Activated T-cell treated with anti-CD3 and anti-CD28 coated beads, Interleukin-2, amount 50 U/mL, for 4 hours (primary cell): ENCODE measurements at regions not wholly inside any gene's neighbourhood (a gene's known extent, or its start where the extent isn't known, plus 50 kb on each side); places are given as distances from the start of the nearest gene placed in this dataset.
A peak's percentile ranks its signal among the peaks of the same experiment; 100 is the strongest.

Experiments
- ATAC-seq, 2 donors: fragments of 200-7000 bp; cut with Tn5 transposase; one replicate each; pipeline ENCODE4 v1.10.0; 2021
- DNase-seq: peaks from one replicate; pipeline ENCODE4 v3.0.0-alpha.2; 2020
- H3K27me3 Mint-ChIP-seq: one replicate; pipeline ENCODE4 v1.8.0; 2021; ENCODE audit warnings: low read depth, mixed read lengths
- H3K36me3 Mint-ChIP-seq: one replicate; pipeline ENCODE4 v1.8.0; 2022; ENCODE audit warnings: mixed read lengths; ENCODE audit not compliant: insufficient read depth
- H3K4me1 Mint-ChIP-seq: one replicate; pipeline ENCODE4 v1.8.0; 2021; ENCODE audit warnings: low read depth, mixed read lengths
- H3K4me3 Mint-ChIP-seq: one replicate; pipeline ENCODE4 v1.8.0; 2021; ENCODE audit warnings: mild to moderate bottlenecking, moderate library complexity, mixed read lengths
- H3K9me3 Mint-ChIP-seq: one replicate; pipeline ENCODE4 v1.8.0; 2021; ENCODE audit warnings: mixed read lengths

DNA sequence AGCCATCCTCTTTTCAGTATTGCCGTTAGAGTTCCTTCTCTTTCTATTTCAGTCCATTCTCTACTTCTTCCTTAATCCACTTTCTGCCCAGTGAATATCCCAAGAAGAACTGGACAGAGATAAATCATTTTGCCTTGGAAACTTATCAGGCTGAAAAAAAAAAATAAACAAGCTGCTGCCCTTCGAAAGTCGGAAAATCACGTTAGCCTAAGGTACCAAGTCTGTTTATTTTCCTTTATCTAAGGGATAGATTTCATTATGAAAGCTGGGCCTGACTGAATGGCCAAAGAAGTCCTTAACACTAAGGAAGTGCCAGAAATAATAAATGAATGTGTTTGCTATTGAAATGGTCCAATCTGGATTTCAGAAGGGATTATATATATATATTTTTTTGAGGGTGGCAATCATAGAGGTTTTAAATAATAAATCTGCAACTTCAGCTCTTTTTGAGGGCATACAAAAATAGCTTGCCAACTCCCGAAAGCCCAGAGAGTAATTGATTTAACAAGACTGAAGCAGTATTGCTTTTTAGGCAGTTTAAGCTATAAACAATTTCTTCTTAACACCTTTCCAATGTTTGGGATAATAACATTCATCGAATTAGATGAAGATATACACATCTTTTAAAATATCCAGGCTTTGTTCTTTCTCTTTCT lies 127.0 kb upstream of the STMND1 start:
- DNase-seq = no peak
- ATAC-seq = no peak
- Mint-ChIP-seq H3K36me3 (no peaks in the 10 kb centered on the region), H3K4me3 (no peak overlapping the region), H3K9me3 (no peaks in the 10 kb centered on the region), H3K4me1 (peaks cover 3% of the 10 kb centered on the region), H3K27me3 (peaks cover 28% of the 10 kb centered on the region)

- no peak overlapping the region for H3K4me3 Mint-ChIP-seq
- ATAC-seq = no peak
- DNase-seq = no peak
- no peaks in the 10 kb centered on the region for H3K36me3 Mint-ChIP-seq
- peaks cover 28% of the 10 kb centered on the region for H3K27me3 Mint-ChIP-seq
- no peaks in the 10 kb centered on the region for H3K9me3 Mint-ChIP-seq
- peaks cover 3% of the 10 kb centered on the region for H3K4me1 Mint-ChIP-seq
Observed at GRCh38 chr6:16974387-16974673, 127.5 kb upstream of the STMND1 start.

DNA sequence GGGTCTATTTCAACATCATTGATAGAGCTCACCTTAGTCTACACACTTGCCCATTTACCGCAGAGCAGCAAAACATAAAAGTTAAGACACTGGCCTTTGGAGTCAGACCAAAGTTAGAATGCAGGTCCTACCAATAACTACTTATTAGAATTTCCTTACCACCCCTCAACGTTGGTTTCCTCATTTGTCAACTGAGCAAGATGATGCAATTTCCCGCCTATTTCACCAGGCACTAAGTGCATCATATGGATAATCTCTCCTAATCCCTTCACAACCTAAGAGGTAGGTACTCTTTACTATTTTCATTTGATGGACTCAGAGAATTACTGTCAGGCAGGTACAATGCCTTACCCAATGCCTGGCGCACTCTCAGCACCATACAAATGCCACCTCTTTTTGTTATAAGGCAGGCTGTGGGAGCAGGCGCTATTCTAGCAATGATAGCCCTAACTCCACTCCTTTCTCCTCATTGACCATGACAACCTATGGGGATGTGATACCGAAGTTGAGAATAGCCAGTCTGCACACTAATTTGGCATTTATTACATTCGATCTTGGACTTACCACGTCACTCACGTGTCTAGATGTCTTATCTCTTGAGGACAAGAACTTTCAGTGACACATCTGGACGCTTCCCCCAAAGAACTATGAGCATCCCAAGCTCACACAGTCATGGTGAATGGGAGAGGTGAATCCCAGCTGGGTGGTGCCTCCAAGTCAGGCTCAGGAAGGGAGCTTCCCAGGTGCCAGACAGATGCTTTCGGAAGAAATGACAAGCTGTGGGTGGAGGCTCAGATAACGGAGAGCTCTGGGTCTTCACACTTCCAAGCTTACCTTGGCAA lies 128.1 kb upstream of the STMND1 start:
- Mint-ChIP-seq H3K27me3 (peaks cover 25% of the 10 kb centered on the region), H3K4me3 (no peak overlapping the region), H3K36me3 (no peaks in the 10 kb centered on the region), H3K9me3 (no peaks in the 10 kb centered on the region), H3K4me1 (peaks cover 3% of the 10 kb centered on the region)
- ATAC-seq (no peak), DNase-seq (no peak)

DNA sequence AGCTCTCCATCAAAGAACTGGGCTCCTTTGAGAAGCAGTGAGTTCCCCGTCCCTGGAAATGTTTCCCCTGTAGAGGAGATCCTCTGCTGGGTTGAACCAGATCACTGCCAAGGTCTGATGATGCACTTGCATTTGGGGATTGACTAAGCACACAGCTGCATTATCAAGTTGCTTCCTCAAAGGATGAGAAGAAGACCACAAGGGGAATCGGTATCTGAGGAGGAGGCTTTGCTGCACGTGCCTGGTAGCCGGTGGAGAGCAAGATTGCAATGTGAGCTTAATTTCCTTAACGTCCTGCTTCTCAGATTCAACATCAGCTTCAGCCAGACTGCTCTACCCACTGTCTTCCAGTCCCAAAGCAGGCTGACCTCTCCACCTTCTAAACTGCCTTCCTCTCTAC lies 128.8 kb upstream of the STMND1 start:
- H3K27me3 Mint-ChIP-seq = peaks cover 26% of the 10 kb centered on the region
- H3K4me1 Mint-ChIP-seq = peaks cover 3% of the 10 kb centered on the region
- DNase-seq = no peak
- H3K9me3 Mint-ChIP-seq = no peaks in the 10 kb centered on the region
- H3K36me3 Mint-ChIP-seq = no peaks in the 10 kb centered on the region
- no peak overlapping the region for H3K4me3 Mint-ChIP-seq
- ATAC-seq = peak; percentile 30 to 48

DNA sequence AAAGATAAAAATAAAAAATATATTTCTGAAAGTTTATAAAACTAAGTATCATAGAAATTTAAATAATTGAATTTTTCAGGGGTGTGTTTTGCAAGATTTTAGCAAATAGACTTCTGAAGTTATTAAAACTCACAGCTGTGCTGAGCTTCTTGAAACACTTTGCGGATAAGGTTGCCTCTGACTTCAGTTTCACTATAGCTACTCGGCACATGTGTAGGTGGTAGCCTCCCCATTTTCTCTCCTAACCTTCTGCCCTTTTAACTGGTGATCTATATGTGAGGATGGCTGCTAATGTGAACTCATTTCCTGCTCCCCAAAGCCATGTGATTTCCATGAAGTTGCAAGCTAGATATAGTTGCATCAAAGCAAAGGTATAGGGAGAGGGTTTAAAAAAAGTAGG lies 129.3 kb upstream of the STMND1 start:
- ATAC-seq (peak; percentile 74 to 94), DNase-seq (no peak)
- Mint-ChIP-seq H3K36me3 (no peaks in the 10 kb centered on the region), H3K4me1 (peaks cover 3% of the 10 kb centered on the region), H3K4me3 (no peak overlapping the region), H3K27me3 (peaks cover 23% of the 10 kb centered on the region), H3K9me3 (no peaks in the 10 kb centered on the region)

GRCh38 chr6:16969699-16970655 lies 131.9 kb upstream of the STMND1 start:
- Mint-ChIP-seq H3K4me1 (peaks cover 6% of the 10 kb centered on the region), H3K4me3 (no peak overlapping the region), H3K27me3 (peaks cover 22% of the 10 kb centered on the region), H3K9me3 (no peaks in the 10 kb centered on the region), H3K36me3 (no peaks in the 10 kb centered on the region)
- no peak for DNase-seq
- ATAC-seq = no peak

GRCh38 chr6:16968101-16968500 lies 133.7 kb upstream of the STMND1 start:
- ATAC-seq (no peak), DNase-seq (no peak)
- Mint-ChIP-seq H3K27me3 (peaks cover 25% of the 10 kb centered on the region), H3K9me3 (no peaks in the 10 kb centered on the region), H3K4me1 (peaks cover 10% of the 10 kb centered on the region), H3K4me3 (no peak overlapping the region), H3K36me3 (no peaks in the 10 kb centered on the region)

- Mint-ChIP-seq H3K4me1 (peaks cover 8% of the 10 kb centered on the region), H3K36me3 (no peaks in the 10 kb centered on the region), H3K9me3 (no peaks in the 10 kb centered on the region), H3K4me3 (no peak overlapping the region), H3K27me3 (peaks cover 25% of the 10 kb centered on the region)
- DNase-seq (no peak), ATAC-seq (no peak)
Observed at GRCh38 chr6:16967470-16967817, 134.4 kb upstream of the STMND1 start.

DNA sequence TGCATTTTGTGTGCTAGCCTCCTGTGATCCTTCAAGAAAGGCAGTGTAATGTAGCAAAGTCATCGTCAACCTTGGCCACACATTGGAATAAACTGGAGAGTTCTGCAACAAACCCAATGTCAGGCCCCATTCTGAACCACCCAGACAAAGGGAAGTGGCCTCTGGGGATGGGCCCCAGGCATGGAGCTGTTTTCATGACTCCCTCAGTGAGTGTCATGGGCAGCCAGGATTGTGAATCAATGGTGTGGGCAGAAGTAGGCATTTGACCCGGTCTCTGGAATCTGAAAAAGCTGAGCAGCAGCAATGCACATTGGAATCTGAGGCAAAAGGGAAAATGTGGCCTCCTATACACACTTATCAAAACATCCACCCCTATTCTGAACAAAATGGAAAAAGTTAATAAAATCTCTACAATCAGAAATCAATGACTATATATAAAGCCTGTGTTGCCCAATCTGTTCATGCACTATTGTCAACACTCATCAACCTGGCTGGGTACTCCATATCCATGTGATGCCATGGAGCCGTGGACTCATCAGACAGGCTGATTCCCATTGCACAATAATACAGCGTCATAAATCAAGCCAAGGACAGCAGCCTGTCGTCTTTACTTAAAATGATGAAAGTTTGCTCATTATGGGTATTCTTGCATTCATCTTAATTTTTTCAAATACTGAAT lies 134.9 kb upstream of the STMND1 start:
- H3K27me3 Mint-ChIP-seq = peaks cover 25% of the 10 kb centered on the region
- H3K9me3 Mint-ChIP-seq = no peaks in the 10 kb centered on the region
- H3K4me1 Mint-ChIP-seq = peaks cover 7% of the 10 kb centered on the region
- ATAC-seq (no peak), DNase-seq (no peak)
- no peak overlapping the region for H3K4me3 Mint-ChIP-seq
- H3K36me3 Mint-ChIP-seq = no peaks in the 10 kb centered on the region

DNA sequence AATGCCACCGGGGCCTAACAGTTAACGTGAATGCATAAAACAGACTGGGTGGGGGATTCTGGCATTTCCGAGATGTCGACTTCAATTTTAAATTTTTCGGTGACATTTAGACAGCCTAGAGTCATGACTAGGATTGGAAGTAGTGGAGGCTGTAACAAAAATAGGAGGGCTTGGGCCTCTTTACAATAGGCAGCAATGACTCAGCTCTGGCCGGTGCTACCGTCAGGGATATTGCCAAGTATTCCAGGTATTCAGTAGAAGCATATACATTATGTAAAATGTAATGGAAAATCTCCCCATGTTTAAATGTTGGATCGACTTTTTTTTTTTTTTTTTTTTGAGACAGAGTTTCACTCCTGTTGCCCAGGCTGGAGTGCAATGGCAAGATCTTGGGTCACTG lies 136.2 kb upstream of the STMND1 start:
- Mint-ChIP-seq H3K27me3 (peaks cover 21% of the 10 kb centered on the region), H3K4me1 (peaks cover 7% of the 10 kb centered on the region), H3K36me3 (no peaks in the 10 kb centered on the region), H3K9me3 (no peaks in the 10 kb centered on the region), H3K4me3 (no peak overlapping the region)
- DNase-seq (no peak), ATAC-seq (no peak)

DNA sequence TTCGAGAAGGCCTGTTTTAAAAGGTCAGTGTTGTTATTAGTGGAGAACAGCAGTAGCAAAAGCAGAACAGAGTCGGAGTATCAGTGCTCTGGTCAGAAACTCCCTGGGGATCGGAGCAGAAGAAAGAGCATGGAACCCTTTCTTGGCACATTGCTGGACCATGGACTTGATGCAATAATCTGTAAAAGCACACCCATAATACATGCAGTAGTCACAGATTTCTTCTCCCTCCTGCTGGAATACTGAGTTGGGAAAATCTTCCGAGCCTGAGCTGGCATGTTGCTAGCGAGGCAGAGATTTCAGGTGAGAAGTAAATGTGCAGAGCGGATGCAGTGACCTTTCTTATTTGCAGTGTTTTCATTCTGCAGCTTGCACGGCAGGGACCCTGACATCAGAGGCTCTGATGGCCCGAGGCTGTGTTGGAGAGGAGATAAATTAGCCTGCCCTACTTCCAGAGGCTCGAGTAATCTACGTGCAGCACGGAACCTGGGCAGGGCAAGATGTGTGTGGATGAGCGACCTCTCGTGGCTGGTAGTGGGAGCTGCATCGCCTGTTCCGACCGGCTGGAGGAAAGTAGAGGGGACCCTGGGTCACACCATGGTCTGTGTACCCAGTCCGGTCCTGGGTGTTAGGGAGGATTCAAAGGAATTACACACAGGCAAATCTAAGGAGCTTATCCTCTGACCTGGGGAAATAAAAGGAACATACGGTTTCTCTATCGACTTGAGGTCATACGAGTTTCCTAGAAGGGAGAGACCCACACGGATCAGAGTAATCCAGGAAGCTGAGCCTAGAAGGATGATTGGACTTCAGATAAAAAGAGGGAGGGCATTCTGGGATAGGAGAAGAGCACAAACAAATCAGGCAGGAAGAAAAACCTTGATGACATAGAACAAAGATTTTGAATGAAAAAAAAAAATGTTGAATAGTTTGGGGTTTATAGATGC lies 137.0 kb upstream of the STMND1 start:
- Mint-ChIP-seq H3K9me3 (no peaks in the 10 kb centered on the region), H3K4me1 (peaks cover 7% of the 10 kb centered on the region), H3K27me3 (peaks cover 21% of the 10 kb centered on the region), H3K4me3 (no peak overlapping the region), H3K36me3 (no peaks in the 10 kb centered on the region)
- peak; percentile 85 to 90 for ATAC-seq
- DNase-seq = peak; percentile 51

DNA sequence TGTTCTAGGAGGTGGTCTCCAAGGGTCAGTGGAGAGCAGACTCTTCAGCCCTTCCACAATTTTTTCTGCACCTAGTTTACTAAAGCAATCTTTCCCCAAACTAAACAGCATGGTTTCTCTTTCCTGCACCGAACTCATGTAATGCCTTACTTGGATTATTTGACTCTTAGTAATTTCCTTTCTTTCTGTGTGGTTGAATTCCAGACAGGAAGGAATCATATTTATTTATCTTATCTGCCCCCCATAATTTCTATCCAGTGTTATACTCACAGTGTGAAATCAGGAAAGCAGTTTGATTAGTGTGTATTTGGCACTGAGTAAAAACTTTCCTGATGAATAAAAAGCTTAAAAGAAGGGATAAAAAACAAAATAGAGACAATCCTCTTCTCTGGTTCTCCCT lies 140.3 kb upstream of the STMND1 start:
- Mint-ChIP-seq H3K4me3 (no peak overlapping the region), H3K9me3 (no peaks in the 10 kb centered on the region), H3K27me3 (peaks cover 9% of the 10 kb centered on the region), H3K4me1 (peaks cover 9% of the 10 kb centered on the region), H3K36me3 (no peaks in the 10 kb centered on the region)
- DNase-seq = no peak
- no peak for ATAC-seq

- ATAC-seq (no peak), DNase-seq (no peak)
- H3K36me3 Mint-ChIP-seq = no peaks in the 10 kb centered on the region
- peaks cover 15% of the 10 kb centered on the region for H3K4me1 Mint-ChIP-seq
- H3K4me3 Mint-ChIP-seq = no peak overlapping the region
- H3K27me3 Mint-ChIP-seq = peaks cover 5% of the 10 kb centered on the region
- no peaks in the 10 kb centered on the region for H3K9me3 Mint-ChIP-seq
Observed at GRCh38 chr6:16959789-16960188, 142.1 kb upstream of the STMND1 start.
